Astrocyte of the hippocampus (primary cell): ENCODE measurements at regions not wholly inside any gene's neighbourhood (a gene's known extent, or its start where the extent isn't known, plus 50 kb on each side); places are given as distances from the start of the nearest gene placed in this dataset.
"Not testable (repeated sequence)": the region's sequence is repeated elsewhere in the genome, so short reads cannot be mapped to it uniquely, and the experiment has no call there.

Source experiments
- DNase-seq: peaks from one replicate; pipeline ENCODE4 v3.0.0; 2011; ENCODE audit warnings: low read depth, low spot score

DNA sequence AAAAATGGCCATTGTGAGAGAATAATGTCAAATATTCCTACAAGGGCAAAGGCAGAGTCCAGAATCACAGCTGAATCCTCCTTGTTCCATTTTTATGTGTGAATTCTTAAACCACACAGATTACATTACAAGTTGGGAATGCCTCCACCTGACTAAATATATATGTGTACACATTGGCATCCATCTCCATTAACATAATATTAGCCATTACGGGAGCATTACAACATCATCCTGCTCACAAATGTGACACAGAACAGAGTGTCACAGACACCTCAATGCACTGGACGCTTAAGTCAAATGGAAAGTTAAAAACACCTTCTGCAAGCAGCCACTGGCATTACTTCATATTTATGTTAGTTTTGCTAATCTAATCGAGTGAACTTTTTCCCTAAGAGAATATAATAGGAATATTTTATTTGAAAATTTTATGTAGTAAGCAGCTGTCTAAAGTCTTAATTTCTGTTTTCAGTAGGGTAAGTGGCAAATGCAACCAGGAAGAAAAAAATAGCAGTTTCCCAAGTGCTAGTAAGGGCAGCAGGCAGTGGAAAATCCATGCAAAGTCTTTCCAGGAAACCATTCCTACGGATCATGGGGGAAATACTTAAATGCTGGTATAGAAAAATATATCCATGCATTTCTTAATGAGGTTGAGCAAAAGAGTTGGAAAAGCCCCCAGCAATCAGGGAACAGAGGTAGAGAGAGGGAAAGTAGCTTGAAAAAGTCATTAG lies 255.6 kb downstream of the OSR1 start:
- DNase-seq, result no peak

DNA sequence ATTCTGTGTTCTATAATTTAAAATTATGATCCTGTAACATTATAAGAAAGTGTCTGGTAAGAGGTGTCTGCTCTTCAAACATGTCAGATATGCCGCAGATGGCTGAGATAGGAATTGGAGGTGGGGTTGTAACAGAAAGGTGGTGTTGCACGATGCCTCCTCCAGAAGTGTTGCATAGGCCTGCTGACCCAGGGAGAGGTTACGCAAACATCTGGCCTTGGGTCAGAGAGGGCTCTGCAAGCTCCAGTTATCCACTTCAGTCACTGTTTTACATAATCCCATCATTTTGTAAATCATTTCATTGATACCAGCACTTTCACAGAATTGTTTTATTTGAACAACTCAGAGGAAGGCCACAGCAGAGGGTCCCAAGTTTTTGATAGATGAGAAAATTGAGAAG lies 256.5 kb downstream of the OSR1 start:
- DNase-seq, result no peak

DNA sequence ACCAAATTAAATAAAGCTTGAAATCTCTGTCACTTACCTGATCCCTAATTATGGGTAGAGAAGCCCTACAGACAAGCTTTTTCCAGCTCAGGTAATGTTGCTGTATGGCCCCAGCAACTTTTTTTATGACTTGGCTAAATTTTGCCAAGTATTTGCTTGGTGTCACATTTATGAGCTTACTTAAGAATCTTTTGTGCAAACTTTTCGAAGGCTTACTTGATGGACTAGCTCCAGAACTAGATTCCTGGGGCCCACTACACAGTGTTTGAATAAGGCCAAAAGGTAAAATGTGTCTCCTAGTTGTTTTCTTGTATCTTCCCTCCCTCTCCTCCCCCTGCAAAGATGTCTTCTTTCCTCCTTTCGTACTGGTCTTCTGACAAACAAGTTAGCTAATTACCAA lies 257.9 kb downstream of the OSR1 start:
- no peak for DNase-seq

DNA sequence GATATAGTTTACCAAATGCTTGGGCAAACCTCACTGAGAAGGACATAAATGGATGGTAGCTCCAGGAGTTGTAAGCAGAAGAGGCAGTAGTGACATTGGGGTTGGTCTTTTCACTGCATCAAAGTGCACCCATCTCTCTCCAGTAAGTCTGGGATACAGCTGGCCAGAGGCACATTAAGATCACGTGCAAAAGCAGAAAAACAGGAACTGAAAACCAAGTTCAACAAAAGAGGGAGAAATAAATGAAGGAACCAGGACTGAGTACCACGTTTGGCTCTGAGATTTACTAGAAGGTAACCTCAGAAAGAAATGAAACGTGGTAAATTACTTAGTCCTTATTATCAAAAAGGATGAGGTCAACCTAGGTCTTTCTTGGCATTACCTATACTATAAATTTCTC lies 259.2 kb downstream of the OSR1 start:
- no peak for DNase-seq

DNA sequence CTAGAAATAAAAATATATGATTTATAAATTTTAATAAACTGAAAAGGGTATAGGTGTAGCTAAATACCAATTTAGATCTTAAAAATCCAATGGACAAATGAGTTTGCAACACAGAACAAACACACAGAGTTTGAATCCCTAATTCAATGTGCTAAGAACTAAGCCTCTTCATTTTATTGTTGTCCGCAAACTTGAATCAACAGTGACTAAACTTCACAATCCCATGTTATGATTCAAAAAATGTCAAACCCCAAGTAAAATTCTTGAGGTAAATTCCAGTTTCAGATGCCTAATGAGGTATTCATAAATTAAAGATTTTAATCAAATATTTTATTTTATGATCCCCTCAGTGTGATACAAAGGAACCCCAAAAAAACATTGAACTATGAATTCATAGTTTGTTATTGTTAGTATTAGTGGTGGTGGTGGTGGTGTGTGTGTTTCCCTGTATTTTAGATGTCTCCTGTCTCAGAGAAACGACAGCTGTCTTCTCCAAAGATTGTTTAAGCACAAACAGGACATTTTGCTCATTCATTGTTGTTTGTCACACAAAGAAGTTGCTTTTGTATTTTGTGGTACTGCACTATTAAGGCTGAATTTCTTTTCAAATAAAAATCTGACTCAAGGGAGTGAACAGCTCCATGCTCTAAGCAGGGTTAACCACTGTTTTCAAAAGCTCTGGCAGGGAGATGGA lies 259.8 kb downstream of the OSR1 start:
- peak; percentile 20 for DNase-seq

- DNase-seq, result not testable (repeated sequence)
Observed at GRCh38 chr2:19089476-19089875, 268.9 kb downstream of the OSR1 start.

- DNase-seq, result no peak
Observed at GRCh38 chr2:19086231-19086651, 272.2 kb downstream of the OSR1 start.

- no peak for DNase-seq
Observed at GRCh38 chr2:19078709-19079108, 279.7 kb downstream of the OSR1 start.

DNA sequence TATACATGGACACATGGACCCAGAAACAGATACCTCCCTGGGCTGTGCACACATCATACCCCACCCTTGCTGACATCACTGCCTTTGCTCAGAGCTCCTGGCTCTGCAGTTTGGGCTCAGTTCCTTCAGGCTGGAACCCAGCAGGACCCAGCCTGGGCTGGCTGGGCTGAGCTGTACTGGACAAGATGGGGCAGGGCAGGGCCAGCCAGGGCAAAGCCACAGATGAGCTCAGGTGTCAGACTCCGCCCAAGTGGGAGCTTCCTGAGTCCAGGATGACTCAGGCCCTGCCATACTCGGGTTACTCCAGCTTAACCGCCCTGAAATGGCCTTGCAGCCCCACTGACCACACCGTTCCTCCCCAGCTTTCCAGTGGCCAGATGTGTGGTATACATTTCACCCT lies 284.9 kb downstream of the OSR1 start:
- no peak for DNase-seq

- no peak for DNase-seq
Observed at GRCh38 chr2:19072161-19072560, 286.3 kb downstream of the OSR1 start.

DNA sequence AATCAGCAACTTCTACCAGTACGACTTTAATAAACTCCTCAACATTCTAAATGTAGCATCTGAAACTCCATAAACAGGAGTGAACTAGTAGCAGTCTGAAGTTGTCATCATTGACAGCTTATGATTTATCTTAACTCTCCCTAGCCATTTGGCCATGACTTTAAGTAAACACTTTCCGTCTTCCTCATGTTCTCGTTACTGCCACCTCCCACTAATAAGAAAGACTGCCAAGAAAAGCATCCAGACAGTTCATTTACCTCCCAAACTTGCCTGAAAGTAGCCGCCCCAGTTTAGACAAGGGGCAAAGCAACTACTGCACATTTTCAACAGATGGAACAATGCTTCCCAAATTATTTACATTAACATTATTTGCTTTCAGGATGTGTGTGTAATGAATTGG lies 287.5 kb downstream of the OSR1 start:
- no peak for DNase-seq

DNA sequence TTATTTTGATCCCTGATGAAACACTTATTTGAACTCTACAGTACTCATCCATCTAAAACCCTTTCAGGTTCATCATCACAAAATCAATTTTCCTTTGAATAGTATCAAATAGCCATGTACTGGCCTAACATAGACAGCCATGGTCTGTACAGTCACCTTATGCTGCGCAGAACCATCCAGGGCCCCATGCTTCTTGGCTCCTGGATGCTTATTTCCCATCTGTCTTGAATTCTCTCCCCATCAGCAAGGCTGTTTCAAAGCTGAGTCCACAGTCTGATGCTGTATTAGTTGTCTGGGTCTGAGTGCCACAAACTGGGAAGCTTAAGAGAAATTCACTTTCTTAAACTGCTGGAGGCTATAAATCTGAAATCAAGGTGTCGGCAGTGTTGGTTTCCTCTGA lies 290.2 kb downstream of the OSR1 start:
- no peak for DNase-seq

GRCh38 chr2:19062370-19062769 lies 296.1 kb downstream of the OSR1 start:
- DNase-seq, result no peak

- DNase-seq, result no peak
Observed at GRCh38 chr2:19059076-19059475, 299.3 kb downstream of the OSR1 start.

DNA sequence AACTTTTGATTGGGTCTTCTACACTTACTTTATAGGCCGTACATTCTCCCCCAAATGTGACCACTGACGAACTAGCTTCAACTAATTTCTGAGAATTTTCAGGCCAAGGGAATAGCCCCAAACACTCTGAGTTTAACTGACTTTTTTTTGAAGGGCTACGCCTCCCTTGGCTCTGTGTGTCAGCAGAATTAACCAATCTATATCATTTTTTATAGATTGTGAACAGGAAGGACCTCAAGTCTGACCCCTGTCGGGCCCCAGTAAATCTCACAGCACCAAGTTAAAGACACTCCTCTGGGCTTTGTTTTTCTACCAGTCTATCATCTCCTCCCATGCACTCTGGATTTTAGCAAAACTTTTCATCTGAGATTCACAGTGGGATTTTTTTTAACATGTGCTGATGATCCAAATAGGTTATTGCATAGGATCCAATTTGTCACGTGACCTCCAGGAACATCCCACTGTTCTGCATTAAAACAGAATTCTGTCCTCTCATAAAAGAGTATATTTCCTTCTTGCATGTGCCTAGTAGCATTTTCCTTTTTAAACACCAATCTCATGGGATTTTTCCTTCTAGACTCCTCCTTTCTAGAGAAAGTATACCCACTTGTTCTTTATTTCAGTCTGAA lies 307.1 kb downstream of the OSR1 start:
- no peak for DNase-seq

- no peak for DNase-seq
Observed at GRCh38 chr2:19050354-19050753, 308.1 kb downstream of the OSR1 start.

GRCh38 chr2:19048593-19049266 lies 309.7 kb downstream of the OSR1 start:
- no peak for DNase-seq

DNA sequence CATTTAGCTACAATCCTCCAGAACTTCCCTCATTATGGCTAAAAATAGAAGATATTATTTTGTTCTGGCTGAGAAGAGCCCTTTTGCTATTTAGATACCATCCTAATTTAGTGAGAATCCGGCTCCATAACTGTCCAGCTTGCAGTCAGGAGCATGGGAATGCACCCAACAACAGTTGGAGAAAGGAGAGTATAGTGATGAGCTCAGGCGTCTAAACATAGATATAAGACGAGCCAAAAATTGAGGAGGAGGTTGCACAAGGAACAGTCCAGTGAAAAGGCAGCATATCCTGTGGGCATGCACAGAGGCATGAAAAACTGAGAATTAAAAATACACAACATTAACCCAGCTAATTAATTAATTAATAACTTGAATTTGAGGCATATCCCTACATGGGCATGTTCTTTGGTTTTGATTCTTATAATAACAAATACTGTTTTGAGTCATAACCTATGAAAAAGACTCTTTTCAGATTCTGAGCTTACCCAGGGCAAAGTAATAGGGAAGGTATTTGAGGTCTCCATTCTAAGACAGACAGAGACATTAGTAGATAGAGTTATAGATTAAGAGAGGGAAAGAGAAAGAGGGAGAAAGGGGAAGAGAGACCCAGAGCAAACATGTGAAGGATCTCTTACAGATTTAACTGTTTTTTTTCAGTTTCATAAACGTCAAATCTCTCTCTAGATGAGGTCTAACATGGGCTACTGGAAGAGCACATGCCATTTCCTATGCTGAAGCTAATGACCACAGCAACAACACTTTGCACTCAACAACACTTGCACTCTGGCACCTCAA lies 311.2 kb downstream of the OSR1 start:
- DNase-seq, result no peak

- DNase-seq, result no peak
Observed at GRCh38 chr2:19045151-19045550, 313.3 kb downstream of the OSR1 start.

- no peak for DNase-seq
Observed at GRCh38 chr2:19043893-19044292, 314.5 kb downstream of the OSR1 start.

DNA sequence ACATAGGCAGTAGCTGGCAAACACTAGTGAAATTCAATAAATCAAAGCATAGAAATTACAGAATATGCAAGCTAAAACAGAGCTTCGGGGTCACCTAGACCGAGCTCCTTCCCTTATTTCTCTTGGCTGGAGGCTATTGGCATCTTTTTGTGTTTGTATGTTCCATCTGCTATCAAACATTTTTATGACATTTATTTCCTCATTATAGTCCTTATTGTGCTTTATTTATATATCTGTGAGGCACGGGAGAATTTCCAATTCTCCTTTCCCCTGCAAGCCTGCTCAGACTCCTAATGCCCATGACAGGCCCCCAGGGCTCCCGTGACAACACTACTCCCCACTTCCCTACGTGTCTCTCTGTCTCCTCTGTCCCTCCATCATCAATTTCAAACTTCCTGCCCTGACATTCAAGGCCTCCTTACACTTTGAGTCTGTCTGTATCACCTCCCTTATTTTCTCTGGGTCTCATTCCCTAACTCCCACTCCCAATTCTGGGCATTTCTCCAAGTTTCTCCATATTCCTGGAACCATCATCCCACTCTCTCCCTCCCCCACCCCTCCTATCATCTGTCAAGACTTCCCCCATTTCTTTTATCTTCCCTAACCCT lies 316.9 kb downstream of the OSR1 start:
- DNase-seq, result no peak
